K562 (cell line): ENCODE measurements at regions not wholly inside any gene's neighbourhood (a gene's known extent, or its start where the extent isn't known, plus 50 kb on each side); places are given as distances from the start of the nearest gene placed in this dataset.

Source experiments
- ATAC-seq: fragments of 200-7000 bp; cut with Tn5 transposase; 3 replicates; pipeline ENCODE4 v1.9.1; 2020; ENCODE audit warnings: moderate library complexity
- BruUV-seq: library from RNA; stranded (reverse); fragments of 400-500 nt; replicated peaks from 2 replicates; lab custom pipeline; 2021; lab: Mats Ljungman, UMichigan
- CTCF ChIA-PET: fragments of 300-600 bp; formaldehyde crosslinking; extraction: SDS; loops from one replicate; lab custom pipeline; 2021; ENCODE audit warnings: low intra/inter-chr PET ratio; lab: Yijun Ruan, JAX
- POLR2A ChIA-PET: fragments of 300-600, 350-650 bp; sonication (Branson Sonifier 250); formaldehyde crosslinking; extraction: SDS; loops from one replicate; lab custom pipeline; 2021; ENCODE audit warnings: antibody characterized with exemption, inconsistent platforms; lab: Yijun Ruan, JAX
- DNase-seq, 4 experiments: peaks; one replicate each; pipeline versions ENCODE4 v3.0.0 to v3.0.0-alpha.2; 2011 to 2018; ENCODE audit warnings: low spot score in 3 of 4, mixed read lengths in 3 of 4; ENCODE audit errors: extremely low read depth in 1 of 4
- FAIRE-seq: peaks from 2 replicates; lab custom pipeline; 2011; peaks lifted over from hg19 to GRCh38; lab: Jason Lieb, UNC
- H2AFZ ChIP-seq: 2 replicates; pipeline ENCODE4 v1.6.0; 2011; ENCODE audit warnings: low read depth, low read length, control low read depth, inconsistent platforms
- H3K27ac ChIP-seq: fragments of 200-600 bp; 3 replicates; pipeline ENCODE4 v1.8.0; 2011; ENCODE audit warnings: low read depth, mild to moderate bottlenecking, control low read depth, inconsistent platforms, low read length, moderate library complexity, mixed read lengths; ENCODE audit errors: extremely low read depth
- H3K27me3 ChIP-seq, 2 experiments: fragments of 300-600 bp in 1 of 2; 2 replicates in 1 of 2; 3 replicates in 1 of 2; pipeline versions ENCODE4 v1.6.0 to v1.8.0; 2011; ENCODE audit warnings: inconsistent platforms in 2 of 2, low read length in 2 of 2, mild to moderate bottlenecking in 1 of 2, mixed read lengths in 1 of 2, moderate library complexity in 1 of 2; ENCODE audit not compliant: control insufficient read depth in 2 of 2, insufficient read depth in 2 of 2
- H3K36me3 ChIP-seq: fragments of 300-600 bp; 3 replicates; pipeline ENCODE4 v1.8.0; 2011; ENCODE audit warnings: mild to moderate bottlenecking, low read length, inconsistent platforms; ENCODE audit not compliant: control insufficient read depth, insufficient read depth
- H3K4me1 ChIP-seq, 2 experiments: fragments of 200-600 bp in 1 of 2; replicated peaks in 1 of 2; 2 replicates in 1 of 2; 3 replicates in 1 of 2; pipeline versions ENCODE4 v1.5.1 to v1.8.0; 2011; ENCODE audit warnings: inconsistent platforms in 2 of 2, low read length in 2 of 2, mild to moderate bottlenecking in 1 of 2, mixed read lengths in 1 of 2, moderate library complexity in 1 of 2; ENCODE audit not compliant: control insufficient read depth in 2 of 2, insufficient read depth in 2 of 2
- H3K4me2 ChIP-seq: 2 replicates; pipeline ENCODE4 v1.6.1; 2011; ENCODE audit warnings: low read length, control low read depth, inconsistent platforms, mixed read lengths; ENCODE audit not compliant: insufficient read depth
- H3K4me3 ChIP-seq: fragments of 200-600 bp; sonication (generic), shearing (Covaris generic); 2 replicates; pipeline ENCODE4 v1.5.1; 2016; ENCODE audit warnings: control low read depth, inconsistent platforms
- H3K79me2 ChIP-seq: fragments of 200-600 bp; 3 replicates; pipeline ENCODE4 v1.8.0; 2011; ENCODE audit warnings: low read length, inconsistent platforms; ENCODE audit not compliant: control insufficient read depth, insufficient read depth
- H3K9ac ChIP-seq, 2 experiments: 2 replicates each; pipeline versions ENCODE4 v1.6.0 to v1.6.1; 2011; ENCODE audit warnings: low read depth in 2 of 2, low read length in 2 of 2, control low read depth in 1 of 2, inconsistent platforms in 1 of 2, mild to moderate bottlenecking in 1 of 2, mixed read lengths in 1 of 2; ENCODE audit not compliant: insufficient read depth in 1 of 2
- H3K9me1 ChIP-seq: one replicate; pipeline ENCODE4 v1.6.0; 2011; ENCODE audit warnings: inconsistent platforms, mild to moderate bottlenecking, low read length, moderate library complexity; ENCODE audit not compliant: control insufficient read depth, insufficient read depth
- H3K9me3 ChIP-seq: replicated peaks from 2 replicates; pipeline ENCODE4 v1.5.1; 2011; ENCODE audit warnings: low read depth, low read length, inconsistent platforms; ENCODE audit not compliant: control insufficient read depth, insufficient read depth
- H4K20me1 ChIP-seq: replicated peaks from 2 replicates; pipeline ENCODE4 v1.6.1; 2011; ENCODE audit warnings: low read length, inconsistent platforms, mixed read lengths; ENCODE audit not compliant: control insufficient read depth, insufficient read depth
- EGR1 ChIP-seq: fragments of 450-650 bp; conservative IDR thresholded peaks from 2 replicates; pipeline ENCODE4 v1.6.1; 2017; ENCODE audit warnings: mild to moderate bottlenecking
- GABPA ChIP-seq: fragments of 200-800 bp; sonication (Bioruptor generic); conservative IDR thresholded peaks from 2 replicates; pipeline ENCODE4 v1.6.1; 2016; ENCODE audit warnings: low read depth, missing genetic modification characterization, missing compliant biosample characterization
- KLF6 ChIP-seq: fragments of 250-450 bp; sonication (Bioruptor Pico); IDR thresholded peaks from 2 replicates; pipeline ENCODE4 v1.4.0; 2020; ENCODE audit warnings: mild to moderate bottlenecking, moderate library complexity, borderline replicate concordance
- TEAD1 ChIP-seq, 2 experiments: fragments of 450-650 bp in 1 of 2; sonication (generic) in 1 of 2; formaldehyde crosslinking; IDR thresholded peaks; 2 replicates each; pipeline versions ENCODE4 v1.4.0 to v1.8.0; 2020 to 2022; ENCODE audit warnings: mild to moderate bottlenecking in 2 of 2, missing genetic modification reagents in 1 of 2
- WHSC1 ChIP-seq: IDR thresholded peaks from one replicate; pipeline ENCODE4 v1.6.1; 2012; ENCODE audit warnings: low read length, control low read depth, inconsistent platforms
- ZNF184 ChIP-seq: sonication (generic); formaldehyde crosslinking; IDR thresholded peaks from 2 replicates; pipeline ENCODE4 v1.5.0; 2020; ENCODE audit warnings: missing genetic modification reagents
- ZNF707 ChIP-seq: fragments of 250-450 bp; sonication (Bioruptor Pico); conservative IDR thresholded peaks from 2 replicates; pipeline ENCODE4 v1.8.0; 2022; ENCODE audit warnings: inconsistent platforms, mild to moderate bottlenecking, moderate library complexity
- WGBS: fragments of 100-300 bp; shearing (Covaris generic); methylation state at CpG from one replicate; pipeline ENCODE4 v1.1.6; 2016; ENCODE audit warnings: low coverage, mixed read lengths; ENCODE audit not compliant: insufficient coverage; ENCODE audit errors: missing lambda C conversion rate; 5-methylcytosine and 5-hydroxymethylcytosine counted together
- in situ Hi-C: fragments of 300-500 bp; cut with MboI; formaldehyde crosslinking; loops from 4 replicates; pipeline ENCODE4 v1.15.0; 2018; ENCODE audit warnings: inconsistent platforms, mixed read lengths
- intact Hi-C: fragments of 100-400 bp; cut with micrococcal nuclease; formaldehyde crosslinking; loops from 2 replicates; pipeline ENCODE4 v1.14.2; 2022
- TF ChIP-seq, protein P1 (sequence below): fragments of 250-450 bp; sonication (Bioruptor Pico); IDR thresholded peaks from 2 replicates; pipeline ENCODE4 v1.5.0; 2021; ENCODE audit warnings: mild to moderate bottlenecking, moderate library complexity

GRCh38 chr12:34212651-34213050, 190.4 kb downstream of the ALG10 start (continued):
- TF ChIP-seq TEAD1 (CRISPR knock-in tag; IDR thresholded peaks at IDR 0.05) (no peak), ZNF707 (CRISPR knock-in tag) (no peak), ZNF184 (CRISPR knock-in tag) (no peak), WHSC1 (no peak), GABPA (tag) (no peak), KLF6 (no peak)

GRCh38 chr12:34214011-34214410, 191.7 kb downstream of the ALG10 start:
- no peak for ATAC-seq

More at GRCh38 chr12:34214011-34214410, 191.7 kb downstream of the ALG10 start:
- Histone ChIP-seq H3K9me1 (no peaks in the 10 kb centered on the region), H3K4me1 (peaks cover 0 to 16% of the 10 kb centered on the region in 2 experiments; a peak in 2 of 5 replicates), H3K4me3 (no peak overlapping the region), H3K27ac (no peak overlapping the region), H3K27me3 (peaks cover 3 to 23% of the 10 kb centered on the region in 2 experiments; a peak in 3 of 5 replicates), H3K79me2 (no peaks in the 10 kb centered on the region), H3K9ac (no peak overlapping the region), H4K20me1 (no peaks in the 10 kb centered on the region), H3K36me3 (no peaks in the 10 kb centered on the region), H3K9me3 (no peaks in the 10 kb centered on the region), H3K4me2 (no peak overlapping the region), H2AFZ (no peak overlapping the region)
- peak in 1 of 4 experiments; percentile 8 for DNase-seq
- ChIA-PET CTCF (no interaction called here), POLR2A (no interaction called here)
- 21% methylated on average over 8 of the region's 9 CpGs for WGBS
- in situ Hi-C loops (loop anchor here (10.0 kb wide), 1 partner anchor 391 kb away; no protein-coding TSS in a partner anchor), intact Hi-C loops (loop anchor here (10.0 kb wide), 1 partner anchor 411 kb away; no protein-coding TSS in a partner anchor)
- FAIRE-seq: no peak
- no TSS peak for BruUV-seq
- 0 out of 2 replicates have a peak, but pooled peaks have one; percentile 31 for TF ChIP-seq EGR1
- TF ChIP-seq, protein P1, sequence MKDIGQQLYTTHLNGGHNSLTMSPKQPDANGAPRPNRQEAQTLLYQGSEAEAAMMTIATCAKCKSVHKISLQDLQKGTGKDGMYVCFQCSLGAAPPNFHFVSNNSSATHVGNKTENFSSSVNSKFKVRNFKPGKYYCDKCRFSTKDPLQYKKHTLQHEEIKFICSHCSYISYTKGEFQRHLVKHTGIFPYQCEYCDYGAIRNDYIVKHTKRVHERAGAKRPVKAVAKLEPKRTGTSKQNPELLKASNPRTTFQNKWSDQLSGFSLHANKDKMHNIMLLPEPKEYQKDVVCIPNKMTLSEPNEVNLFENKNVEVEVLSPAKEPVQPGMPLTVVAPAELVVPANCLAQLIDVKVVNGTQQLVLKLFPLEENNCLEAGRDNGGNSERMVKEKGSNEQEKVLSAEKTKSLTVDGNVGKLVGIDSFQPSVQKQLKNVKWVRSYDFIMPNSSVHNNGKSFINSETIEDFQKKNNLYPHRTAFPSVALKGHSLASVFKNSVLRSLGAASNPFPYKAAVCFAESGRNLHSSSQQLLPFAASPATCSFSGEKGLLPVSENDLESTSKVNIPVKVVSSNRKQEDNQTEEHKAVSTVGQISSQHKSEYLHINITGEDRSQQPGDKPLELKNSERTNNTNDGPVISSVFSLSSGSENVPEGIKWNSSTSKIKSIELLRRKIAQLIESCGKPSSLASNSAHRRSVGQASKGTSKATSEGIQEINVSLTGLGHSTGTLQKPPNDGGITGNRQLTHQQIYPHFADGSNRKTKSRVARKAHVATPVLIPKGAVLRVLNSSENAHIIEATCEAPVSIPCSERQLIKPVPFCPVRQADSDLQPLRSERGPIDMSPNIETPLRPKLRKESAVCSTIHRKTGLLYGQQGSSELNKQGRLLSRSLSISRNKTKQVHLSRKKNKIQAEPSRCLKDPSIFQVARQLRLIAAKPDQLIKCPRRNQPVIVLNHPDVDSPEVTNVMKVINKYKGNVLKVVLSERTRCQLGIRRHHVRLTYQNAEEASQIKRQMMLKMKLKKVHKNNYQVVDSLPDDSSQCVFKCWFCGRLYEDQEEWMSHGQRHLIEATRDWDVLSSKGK: no peak
